Stimulated activated memory B cell treated with anti-CD40 and anti-IgM and Interleukin-4, amounts not matched to agents 10 μg/mL and 1 μg/mL and 100 μg/mL, for 72 hours (primary cell): ENCODE measurements at regions not wholly inside any gene's neighbourhood (a gene's known extent, or its start where the extent isn't known, plus 50 kb on each side); places are given as distances from the start of the nearest gene placed in this dataset.
"Not testable (repeated sequence)": the region's sequence is repeated elsewhere in the genome, so short reads cannot be mapped to it uniquely, and the experiment has no call there.

Experiments
- ATAC-seq: fragments of 150-1000 bp; cut with Tn5 transposase; 2 replicates; pipeline ENCODE4 v1.10.0; 2021
- H3K27ac Mint-ChIP-seq: one replicate; pipeline ENCODE4 v1.8.0; 2022; ENCODE audit warnings: mild to moderate bottlenecking, mixed read lengths
- H3K27me3 Mint-ChIP-seq: one replicate; pipeline ENCODE4 v1.8.0; 2022; ENCODE audit warnings: mixed read lengths
- H3K36me3 Mint-ChIP-seq: one replicate; pipeline ENCODE4 v1.8.0; 2022; ENCODE audit warnings: mixed read lengths
- H3K4me1 Mint-ChIP-seq: one replicate; pipeline ENCODE4 v1.8.0; 2022; ENCODE audit warnings: mixed read lengths
- H3K4me3 Mint-ChIP-seq: one replicate; pipeline ENCODE4 v1.8.0; 2022; ENCODE audit warnings: mild to moderate bottlenecking, moderate library complexity, mixed read lengths
- H3K9me3 Mint-ChIP-seq: one replicate; pipeline ENCODE4 v1.8.0; 2022; ENCODE audit warnings: mixed read lengths

DNA sequence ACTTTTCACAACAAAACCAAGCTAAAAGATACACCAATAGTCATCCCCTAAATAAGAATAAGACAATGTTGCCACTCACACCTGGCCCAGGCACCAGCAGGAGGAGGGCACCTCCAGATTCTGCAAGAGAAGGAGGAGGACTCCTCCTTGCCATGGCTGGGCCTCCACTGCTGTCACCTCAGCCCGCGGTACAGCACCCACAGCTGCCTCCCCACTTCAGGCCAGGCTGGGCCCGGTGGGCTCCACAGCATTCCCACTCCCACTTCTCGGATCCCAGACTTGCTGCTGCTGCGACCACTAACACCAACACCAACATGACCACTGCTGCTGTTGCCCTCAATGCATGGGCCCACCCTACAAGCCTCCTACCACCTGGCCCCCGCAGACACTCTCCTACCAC is 95.3 kb upstream of the POTED start:
- H3K36me3 Mint-ChIP-seq, H3K27me3 Mint-ChIP-seq, H3K4me1 Mint-ChIP-seq, H3K4me3 Mint-ChIP-seq, H3K27ac Mint-ChIP-seq: not testable (repeated sequence)
- ATAC-seq = peak; percentile 20
- H3K9me3 Mint-ChIP-seq = peaks cover 13% of the 10 kb centered on the region

GRCh38 chr21:13515980-13516379 is 93.6 kb upstream of the POTED start:
- not testable (repeated sequence) for H3K27me3 Mint-ChIP-seq, ATAC-seq, H3K27ac Mint-ChIP-seq, H3K4me3 Mint-ChIP-seq, H3K4me1 Mint-ChIP-seq, H3K36me3 Mint-ChIP-seq
- H3K9me3 Mint-ChIP-seq = peaks cover 15% of the 10 kb centered on the region

GRCh38 chr21:13519971-13520370 is 89.6 kb upstream of the POTED start:
- not testable (repeated sequence) for H3K36me3 Mint-ChIP-seq, H3K4me3 Mint-ChIP-seq, ATAC-seq, H3K27ac Mint-ChIP-seq, H3K27me3 Mint-ChIP-seq, H3K4me1 Mint-ChIP-seq
- H3K9me3 Mint-ChIP-seq = peaks cover 15% of the 10 kb centered on the region

- not testable (repeated sequence) for H3K9me3 Mint-ChIP-seq, H3K4me1 Mint-ChIP-seq, H3K4me3 Mint-ChIP-seq, ATAC-seq, H3K27me3 Mint-ChIP-seq, H3K36me3 Mint-ChIP-seq, H3K27ac Mint-ChIP-seq
These were observed 84.6 kb upstream of the POTED start for GRCh38 chr21:13525015-13525414.

- H3K36me3 Mint-ChIP-seq, ATAC-seq, H3K27me3 Mint-ChIP-seq, H3K27ac Mint-ChIP-seq, H3K9me3 Mint-ChIP-seq, H3K4me1 Mint-ChIP-seq, H3K4me3 Mint-ChIP-seq: not testable (repeated sequence)
These were observed 80.5 kb upstream of the POTED start for GRCh38 chr21:13529082-13529481.

GRCh38 chr21:13529674-13530073 is 79.9 kb upstream of the POTED start:
- not testable (repeated sequence) for ATAC-seq, H3K27me3 Mint-ChIP-seq

DNA sequence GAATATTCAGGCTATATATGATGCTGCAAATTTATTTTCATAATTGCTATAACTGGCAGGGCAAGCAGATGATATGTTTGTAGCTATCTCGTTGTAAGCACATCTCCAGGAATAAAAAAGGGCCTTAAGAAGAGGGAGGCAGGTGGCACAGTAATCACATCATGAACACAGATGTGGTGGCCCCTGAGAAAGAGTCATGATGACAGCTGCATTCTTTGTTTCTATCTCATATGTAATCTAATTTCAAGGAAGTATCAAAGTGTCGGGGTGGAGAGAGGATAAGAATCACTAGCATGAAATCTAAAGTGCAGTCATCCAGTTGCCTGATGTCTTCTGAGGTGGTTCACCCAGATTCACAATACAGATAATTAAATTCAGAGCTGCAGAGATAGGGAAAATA is 78.9 kb upstream of the POTED start:
- not testable (repeated sequence) for H3K27ac Mint-ChIP-seq, H3K4me3 Mint-ChIP-seq, H3K36me3 Mint-ChIP-seq, H3K4me1 Mint-ChIP-seq, ATAC-seq, H3K27me3 Mint-ChIP-seq, H3K9me3 Mint-ChIP-seq

More at GRCh38 chr21:13529674-13530073, 79.9 kb upstream of the POTED start:
- not testable (repeated sequence) for H3K4me3 Mint-ChIP-seq, H3K4me1 Mint-ChIP-seq, H3K27ac Mint-ChIP-seq, H3K36me3 Mint-ChIP-seq, H3K9me3 Mint-ChIP-seq

GRCh38 chr21:13543482-13543881 is 66.1 kb upstream of the POTED start:
- not testable (repeated sequence) for H3K4me3 Mint-ChIP-seq, H3K9me3 Mint-ChIP-seq, H3K4me1 Mint-ChIP-seq, ATAC-seq, H3K27ac Mint-ChIP-seq, H3K36me3 Mint-ChIP-seq, H3K27me3 Mint-ChIP-seq

GRCh38 chr21:13545525-13545924 is 64.1 kb upstream of the POTED start:
- H3K36me3 Mint-ChIP-seq, ATAC-seq: not testable (repeated sequence)

More at GRCh38 chr21:13545525-13545924, 64.1 kb upstream of the POTED start:
- H3K27me3 Mint-ChIP-seq, H3K9me3 Mint-ChIP-seq, H3K4me3 Mint-ChIP-seq, H3K4me1 Mint-ChIP-seq, H3K27ac Mint-ChIP-seq: not testable (repeated sequence)
